H9 (cell line): ENCODE measurements at regions not wholly inside any gene's neighbourhood (a gene's known extent, or its start where the extent isn't known, plus 50 kb on each side); places are given as distances from the start of the nearest gene placed in this dataset.

Experiments used
- DNase-seq: peaks from one replicate; pipeline ENCODE4 v3.0.0-alpha.2; 2017
- H2AFZ ChIP-seq: one replicate; pipeline ENCODE4 v1.6.1; 2013; ENCODE audit warnings: mild to moderate bottlenecking, low read length, control low read depth, moderate library complexity
- H2AK5ac ChIP-seq: 2 replicates; pipeline ENCODE4 v1.6.1; 2013; ENCODE audit warnings: low read length, control low read depth, mixed read lengths; ENCODE audit not compliant: insufficient read length
- H2BK120ac ChIP-seq: one replicate; pipeline ENCODE4 v1.6.1; 2013; ENCODE audit warnings: low read depth, mild to moderate bottlenecking, low read length, control low read depth, inconsistent platforms; ENCODE audit not compliant: poor library complexity, severe bottlenecking
- H2BK12ac ChIP-seq: 2 replicates; pipeline ENCODE4 v1.6.1; 2013; ENCODE audit warnings: low read length, control low read depth, mixed read lengths, low read depth; ENCODE audit not compliant: insufficient read length
- H2BK15ac ChIP-seq: 2 replicates; pipeline ENCODE4 v1.6.1; 2013; ENCODE audit warnings: low read depth, low read length, control low read depth
- H2BK20ac ChIP-seq: one replicate; pipeline ENCODE4 v1.6.1; 2013; ENCODE audit warnings: low read depth, mild to moderate bottlenecking, low read length, control low read depth, inconsistent platforms; ENCODE audit not compliant: poor library complexity, severe bottlenecking
- H2BK5ac ChIP-seq: 2 replicates; pipeline ENCODE4 v1.6.1; 2013; ENCODE audit warnings: low read length, control low read depth, mixed read lengths; ENCODE audit not compliant: insufficient read length
- H3K14ac ChIP-seq: 2 replicates; pipeline ENCODE4 v1.6.1; 2013; ENCODE audit warnings: low read length, control low read depth; ENCODE audit not compliant: insufficient read depth
- H3K18ac ChIP-seq: 2 replicates; pipeline ENCODE4 v1.6.1; 2013; ENCODE audit warnings: low read depth, mild to moderate bottlenecking, mixed read lengths, low read length, control low read depth; ENCODE audit not compliant: insufficient read length
- H3K23ac ChIP-seq: 2 replicates; pipeline ENCODE4 v1.6.1; 2013; ENCODE audit warnings: low read length, control low read depth, mixed read lengths, low read depth; ENCODE audit not compliant: insufficient read length
- H3K23me2 ChIP-seq: 2 replicates; pipeline ENCODE4 v1.6.1; 2013; ENCODE audit warnings: low read depth, mild to moderate bottlenecking, mixed read lengths, low read length, control low read depth; ENCODE audit not compliant: insufficient read length, poor library complexity, severe bottlenecking
- H3K27ac ChIP-seq: 2 replicates; pipeline ENCODE4 v1.5.1; 2013; ENCODE audit warnings: low read length, control low read depth, mixed read lengths, low read depth; ENCODE audit not compliant: insufficient read length
- H3K27me3 ChIP-seq: 2 replicates; pipeline ENCODE4 v1.6.1; 2013; ENCODE audit warnings: low read length, control low read depth, inconsistent platforms; ENCODE audit not compliant: insufficient read depth
- H3K4ac ChIP-seq: 2 replicates; pipeline ENCODE4 v1.6.1; 2013; ENCODE audit warnings: low read depth, mild to moderate bottlenecking, control low read depth, inconsistent platforms, low read length, moderate library complexity
- H3K4me1 ChIP-seq: 2 replicates; pipeline ENCODE4 v1.6.1; 2013; ENCODE audit warnings: low read length, control low read depth, inconsistent platforms; ENCODE audit not compliant: insufficient read depth
- H3K4me2 ChIP-seq: 2 replicates; pipeline ENCODE4 v1.6.1; 2013; ENCODE audit warnings: low read length, control low read depth, mixed read lengths; ENCODE audit not compliant: insufficient read length, insufficient read depth
- H3K56ac ChIP-seq: 2 replicates; pipeline ENCODE4 v1.6.1; 2013; ENCODE audit warnings: low read depth, mild to moderate bottlenecking, mixed read lengths, low read length, control low read depth; ENCODE audit not compliant: insufficient read length
- H3K79me1 ChIP-seq: 2 replicates; pipeline ENCODE4 v1.6.1; 2013; ENCODE audit warnings: low read depth, mild to moderate bottlenecking, moderate library complexity, low read length, control low read depth, inconsistent platforms; ENCODE audit not compliant: insufficient read depth, poor library complexity, severe bottlenecking
- H3K79me2 ChIP-seq: 2 replicates; pipeline ENCODE4 v1.6.1; 2013; ENCODE audit warnings: low read length, control low read depth, inconsistent platforms; ENCODE audit not compliant: insufficient read depth
- H3K9ac ChIP-seq: 2 replicates; pipeline ENCODE4 v1.6.1; 2013; ENCODE audit warnings: low read length, control low read depth, mixed read lengths; ENCODE audit not compliant: insufficient read length; ENCODE audit errors: extremely low read depth
- H3K9me3 ChIP-seq: one replicate; pipeline ENCODE4 v1.6.1; 2013; ENCODE audit warnings: low read depth, low read length, inconsistent platforms; ENCODE audit not compliant: control insufficient read depth
- H3T11ph ChIP-seq: one replicate; pipeline ENCODE4 v1.6.1; 2013; ENCODE audit warnings: mild to moderate bottlenecking, low read length, control low read depth, inconsistent platforms
- H4K20me1 ChIP-seq: one replicate; pipeline ENCODE4 v1.6.1; 2013; ENCODE audit not compliant: control insufficient read depth, insufficient read length, insufficient read depth
- H4K5ac ChIP-seq: 2 replicates; pipeline ENCODE4 v1.6.1; 2013; ENCODE audit warnings: low read depth, mild to moderate bottlenecking, mixed read lengths, low read length, control low read depth; ENCODE audit not compliant: insufficient read length
- H4K8ac ChIP-seq: replicated peaks from 2 replicates; pipeline ENCODE4 v1.6.1; 2013; ENCODE audit warnings: low read length, control low read depth, mixed read lengths, low read depth; ENCODE audit not compliant: insufficient read length
- H4K91ac ChIP-seq: 2 replicates; pipeline ENCODE4 v1.6.1; 2013; ENCODE audit warnings: low read depth, mild to moderate bottlenecking, moderate library complexity, mixed read lengths, low read length, control low read depth; ENCODE audit not compliant: insufficient read length
- H3K27ac Mint-ChIP-seq, 3 experiments: 2 replicates in 2 of 3; 3 replicates in 1 of 3; pipeline ENCODE4 v1.8.0; 2020 to 2021; ENCODE audit warnings: mixed read lengths in 3 of 3, mild to moderate bottlenecking in 1 of 3, moderate library complexity in 1 of 3
- H3K27me3 Mint-ChIP-seq: 2 replicates; pipeline ENCODE4 v1.8.0; 2021; ENCODE audit warnings: low read depth, mild to moderate bottlenecking, moderate library complexity, mixed read lengths
- H3K36me3 Mint-ChIP-seq, 3 experiments: 2 replicates in 2 of 3; 3 replicates in 1 of 3; pipeline ENCODE4 v1.8.0; 2020 to 2021; ENCODE audit warnings: low read depth in 3 of 3, mixed read lengths in 3 of 3; ENCODE audit not compliant: insufficient read depth in 1 of 3
- H3K4me1 Mint-ChIP-seq, 2 experiments: 2 replicates each; pipeline ENCODE4 v1.8.0; 2020; ENCODE audit warnings: mixed read lengths in 2 of 2
- H3K4me3 Mint-ChIP-seq, 2 experiments: 2 replicates in 1 of 2; 3 replicates in 1 of 2; pipeline ENCODE4 v1.8.0; 2020 to 2021; ENCODE audit warnings: mild to moderate bottlenecking in 2 of 2, mixed read lengths in 2 of 2, moderate library complexity in 1 of 2
- H3K9me3 Mint-ChIP-seq, 2 experiments: 2 replicates in 1 of 2; 3 replicates in 1 of 2; pipeline ENCODE4 v1.8.0; 2020; ENCODE audit warnings: mild to moderate bottlenecking in 2 of 2, mixed read lengths in 2 of 2, moderate library complexity in 1 of 2
- CTCF ChIP-seq: fragments of 200-600 bp; sonication (generic); conservative IDR thresholded peaks from 3 replicates; pipeline ENCODE4 v1.8.0; 2021; ENCODE audit warnings: antibody characterized with exemption, mild to moderate bottlenecking
- WGBS: extraction: QIAGEN DNeasy Blood & Tissue Kit; methylation state at CpG from one replicate; pipeline ENCODE4 v1.1.7; 2013; ENCODE audit warnings: missing lambda C conversion rate, low lambda C conversion rate, mixed read lengths; ENCODE audit not compliant: insufficient read length; ENCODE audit errors: extremely low coverage; 5-methylcytosine and 5-hydroxymethylcytosine counted together

GRCh38 chr4:15366721-15367120, 61.1 kb upstream of the C1QTNF7 start:
- H3K23me2 ChIP-seq: no peaks in the 10 kb centered on the region
- H2AFZ ChIP-seq: no peak overlapping the region
- no peak overlapping the region for H4K91ac ChIP-seq
- no peak overlapping the region for H3K18ac ChIP-seq
- H2BK15ac ChIP-seq: no peak overlapping the region
- Mint-ChIP-seq H3K9me3 (no peaks in the 10 kb centered on the region), H3K27ac (no peak overlapping the region; a peak in 1 of 7 replicates), H3K36me3 (no peaks in the 10 kb centered on the region), H3K27me3 (no peaks in the 10 kb centered on the region), H3K4me3 (no peak overlapping the region), H3K4me1 (peaks cover 7 to 11% of the 10 kb centered on the region in 2 experiments; a peak in 3 of 4 replicates)
- DNase-seq: no peak
- H3T11ph ChIP-seq: no peak overlapping the region
- no peaks in the 10 kb centered on the region for H4K20me1 ChIP-seq
- no peak overlapping the region for H2BK120ac ChIP-seq
- H3K9me3 ChIP-seq: no peaks in the 10 kb centered on the region
- no peaks in the 10 kb centered on the region; the same call in 1 of the 2 replicates for H3K4me1 ChIP-seq
- H3K56ac ChIP-seq: no peak overlapping the region
- H2BK5ac ChIP-seq: no peak overlapping the region
- H3K79me2 ChIP-seq: no peaks in the 10 kb centered on the region
- no peak overlapping the region for H2BK20ac ChIP-seq
- H4K5ac ChIP-seq: no peak overlapping the region
- H2BK12ac ChIP-seq: no peak overlapping the region
- H3K4me2 ChIP-seq: no peak overlapping the region
- no peak overlapping the region for H2AK5ac ChIP-seq
- no peak overlapping the region for H4K8ac ChIP-seq
- no peaks in the 10 kb centered on the region for H3K79me1 ChIP-seq
- no CpG with 5 or more reads among the region's 1 CpG for WGBS
- no peaks in the 10 kb centered on the region for H3K27me3 ChIP-seq
- no peak for TF ChIP-seq CTCF
- no peak overlapping the region for H3K9ac ChIP-seq
- H3K27ac ChIP-seq: no peak overlapping the region
- H3K4ac ChIP-seq: no peak overlapping the region
- H3K14ac ChIP-seq: no peak overlapping the region
- no peak overlapping the region for H3K23ac ChIP-seq
